ENCODE measurements at regions not wholly inside any gene's neighbourhood (a gene's known extent, or its start where the extent isn't known, plus 50 kb on each side); places are given as distances from the start of the nearest gene placed in this dataset.

GRCh38 chr13:28569886-28570285 is 75.0 kb upstream of the FLT1 start:
- H3K4me3 ChIP-seq (ENCODE audit: low read depth in 1 of 3, low read length in 3 of 3) = no peak overlapping the region
- no peak overlapping the region for H3K27ac ChIP-seq (ENCODE audit: low read depth in 1 of 3, low read length in 2 of 3)
- no peak for FAIRE-seq
- H3K36me3 ChIP-seq (ENCODE audit: control insufficient read depth in 3 of 3, insufficient read depth in 2 of 3, low read depth in 1 of 3, low read length in 3 of 3) = no peaks in the 10 kb centered on the region
- no peaks in the 10 kb centered on the region for H3K27me3 ChIP-seq (ENCODE audit: control insufficient read depth in 3 of 3, insufficient read depth in 3 of 3, low read length in 3 of 3)
- 85 to 91% (median 89%) methylated on average over 5 of the region's 5 CpGs for WGBS, 3 donors
- peaks cover 0 to 5% (median 0%) of the 10 kb centered on the region in 3 donors for H3K4me1 ChIP-seq (ENCODE audit: control insufficient read depth in 3 of 3, insufficient read depth in 2 of 3, low read depth in 1 of 3, low read length in 2 of 3)
- DNase-seq = no peak
- H3K9me3 ChIP-seq (ENCODE audit: control insufficient read depth in 2 of 2, insufficient read depth in 1 of 2, low read depth in 1 of 2, low read length in 1 of 2) = peaks cover 0 to 6% of the 10 kb centered on the region in 2 donors

- Histone ChIP-seq H3K36me3 (ENCODE audit: control insufficient read depth in 3 of 3, insufficient read depth in 2 of 3, low read depth in 1 of 3, low read length in 3 of 3) (no peaks in the 10 kb centered on the region), H3K4me3 (ENCODE audit: low read depth in 1 of 3, low read length in 3 of 3) (no peak overlapping the region), H3K27ac (ENCODE audit: low read depth in 1 of 3, low read length in 2 of 3) (no peak overlapping the region), H3K9me3 (ENCODE audit: control insufficient read depth in 2 of 2, insufficient read depth in 1 of 2, low read depth in 1 of 2, low read length in 1 of 2) (peaks cover 0 to 4% of the 10 kb centered on the region in 2 donors), H3K4me1 (ENCODE audit: control insufficient read depth in 3 of 3, insufficient read depth in 2 of 3, low read depth in 1 of 3, low read length in 2 of 3) (peaks cover 0 to 5% (median 0%) of the 10 kb centered on the region in 3 donors), H3K27me3 (ENCODE audit: control insufficient read depth in 3 of 3, insufficient read depth in 3 of 3, low read length in 3 of 3) (no peaks in the 10 kb centered on the region)
- DNase-seq = peak; percentile 48 to 49
- 22 to 40% (median 30%) methylated on average over 3 of the region's 3 CpGs for WGBS, 3 donors
- no peak for FAIRE-seq
Observed at GRCh38 chr13:28568286-28568685, 73.4 kb upstream of the FLT1 start.

- 90 to 95% (median 93%) methylated on average over 4 of the region's 4 CpGs for WGBS, 3 donors
- Histone ChIP-seq H3K4me3 (ENCODE audit: low read depth in 1 of 3, low read length in 3 of 3) (no peak overlapping the region), H3K36me3 (ENCODE audit: control insufficient read depth in 3 of 3, insufficient read depth in 2 of 3, low read depth in 1 of 3, low read length in 3 of 3) (no peaks in the 10 kb centered on the region), H3K9me3 (ENCODE audit: control insufficient read depth in 2 of 2, insufficient read depth in 1 of 2, low read depth in 1 of 2, low read length in 1 of 2) (peaks cover 0 to 4% of the 10 kb centered on the region in 2 donors), H3K4me1 (ENCODE audit: control insufficient read depth in 3 of 3, insufficient read depth in 2 of 3, low read depth in 1 of 3, low read length in 2 of 3) (peaks cover 0 to 5% (median 0%) of the 10 kb centered on the region in 3 donors), H3K27ac (ENCODE audit: low read depth in 1 of 3, low read length in 2 of 3) (no peak overlapping the region), H3K27me3 (ENCODE audit: control insufficient read depth in 3 of 3, insufficient read depth in 3 of 3, low read length in 3 of 3) (no peaks in the 10 kb centered on the region)
- no peak for FAIRE-seq
- no peak for DNase-seq
Observed at GRCh38 chr13:28566891-28567290, 72.0 kb upstream of the FLT1 start.

- H3K4me3 ChIP-seq (ENCODE audit: low read depth in 1 of 3, low read length in 3 of 3) = no peak overlapping the region
- 82 to 87% (median 85%) methylated on average over 3 of the region's 3 CpGs for WGBS, 3 donors
- H3K9me3 ChIP-seq (ENCODE audit: control insufficient read depth in 2 of 2, insufficient read depth in 1 of 2, low read depth in 1 of 2, low read length in 1 of 2) = peaks cover 0 to under 1% of the 10 kb centered on the region in 2 donors
- peaks cover 0 to 4% (median 0%) of the 10 kb centered on the region in 3 donors for H3K4me1 ChIP-seq (ENCODE audit: control insufficient read depth in 3 of 3, insufficient read depth in 2 of 3, low read depth in 1 of 3, low read length in 2 of 3)
- H3K27ac ChIP-seq (ENCODE audit: low read depth in 1 of 3, low read length in 2 of 3) = no peak overlapping the region
- H3K27me3 ChIP-seq (ENCODE audit: control insufficient read depth in 3 of 3, insufficient read depth in 3 of 3, low read length in 3 of 3) = no peaks in the 10 kb centered on the region
- FAIRE-seq = no peak
- DNase-seq = no peak
- no peaks in the 10 kb centered on the region for H3K36me3 ChIP-seq (ENCODE audit: control insufficient read depth in 3 of 3, insufficient read depth in 2 of 3, low read depth in 1 of 3, low read length in 3 of 3)
Observed at GRCh38 chr13:28566283-28566682, 71.4 kb upstream of the FLT1 start.

- Histone ChIP-seq H3K9me3 (ENCODE audit: control insufficient read depth in 2 of 2, insufficient read depth in 1 of 2, low read depth in 1 of 2, low read length in 1 of 2) (no peaks in the 10 kb centered on the region), H3K36me3 (ENCODE audit: control insufficient read depth in 3 of 3, insufficient read depth in 2 of 3, low read depth in 1 of 3, low read length in 3 of 3) (no peaks in the 10 kb centered on the region), H3K4me1 (ENCODE audit: control insufficient read depth in 3 of 3, insufficient read depth in 2 of 3, low read depth in 1 of 3, low read length in 2 of 3) (no peaks in the 10 kb centered on the region), H3K27ac (ENCODE audit: low read depth in 1 of 3, low read length in 2 of 3) (no peak overlapping the region), H3K27me3 (ENCODE audit: control insufficient read depth in 3 of 3, insufficient read depth in 3 of 3, low read length in 3 of 3) (no peaks in the 10 kb centered on the region), H3K4me3 (ENCODE audit: low read depth in 1 of 3, low read length in 3 of 3) (no peak overlapping the region)
- DNase-seq (peak; percentile 41 to 65), FAIRE-seq (no peak)
- 33 to 67% (median 48%) methylated on average over 9 to 10 of the region's 10 CpGs for WGBS, 3 donors
Observed at GRCh38 chr13:28564030-28564429, 69.1 kb upstream of the FLT1 start.

GRCh38 chr13:28563609-28564008 is 68.7 kb upstream of the FLT1 start:
- no peaks in the 10 kb centered on the region for H3K36me3 ChIP-seq (ENCODE audit: control insufficient read depth in 3 of 3, insufficient read depth in 2 of 3, low read depth in 1 of 3, low read length in 3 of 3)
- no peak for DNase-seq
- H3K4me3 ChIP-seq (ENCODE audit: low read depth in 1 of 3, low read length in 3 of 3) = no peak overlapping the region
- H3K4me1 ChIP-seq (ENCODE audit: control insufficient read depth in 3 of 3, insufficient read depth in 2 of 3, low read depth in 1 of 3, low read length in 2 of 3) = no peaks in the 10 kb centered on the region
- no peaks in the 10 kb centered on the region for H3K9me3 ChIP-seq (ENCODE audit: control insufficient read depth in 2 of 2, insufficient read depth in 1 of 2, low read depth in 1 of 2, low read length in 1 of 2)
- H3K27ac ChIP-seq (ENCODE audit: low read depth in 1 of 3, low read length in 2 of 3) = no peak overlapping the region
- WGBS, 3 donors = 79 to 85% (median 83%) methylated on average over 5 of the region's 5 CpGs
- no peak for FAIRE-seq
- no peaks in the 10 kb centered on the region for H3K27me3 ChIP-seq (ENCODE audit: control insufficient read depth in 3 of 3, insufficient read depth in 3 of 3, low read length in 3 of 3)

- Histone ChIP-seq H3K4me3 (ENCODE audit: low read depth in 1 of 3, low read length in 3 of 3) (no peak overlapping the region), H3K36me3 (ENCODE audit: control insufficient read depth in 3 of 3, insufficient read depth in 2 of 3, low read depth in 1 of 3, low read length in 3 of 3) (no peaks in the 10 kb centered on the region), H3K27me3 (ENCODE audit: control insufficient read depth in 3 of 3, insufficient read depth in 3 of 3, low read length in 3 of 3) (no peaks in the 10 kb centered on the region), H3K27ac (ENCODE audit: low read depth in 1 of 3, low read length in 2 of 3) (no peak overlapping the region), H3K4me1 (ENCODE audit: control insufficient read depth in 3 of 3, insufficient read depth in 2 of 3, low read depth in 1 of 3, low read length in 2 of 3) (no peaks in the 10 kb centered on the region), H3K9me3 (ENCODE audit: control insufficient read depth in 2 of 2, insufficient read depth in 1 of 2, low read depth in 1 of 2, low read length in 1 of 2) (no peaks in the 10 kb centered on the region)
- FAIRE-seq (no peak), DNase-seq (no peak)
- WGBS, 3 donors = 74 to 92% (median 84%) methylated on average over 2 of the region's 2 CpGs
Observed at GRCh38 chr13:28560612-28561011, 65.7 kb upstream of the FLT1 start.

GRCh38 chr13:28559636-28560259 is 64.8 kb upstream of the FLT1 start:
- 91 to 94% (median 92%) methylated on average over 8 of the region's 8 CpGs for WGBS, 3 donors
- Histone ChIP-seq H3K9me3 (ENCODE audit: control insufficient read depth in 2 of 2, insufficient read depth in 1 of 2, low read depth in 1 of 2, low read length in 1 of 2) (no peaks in the 10 kb centered on the region), H3K4me3 (ENCODE audit: low read depth in 1 of 3, low read length in 3 of 3) (no peak overlapping the region), H3K27me3 (ENCODE audit: control insufficient read depth in 3 of 3, insufficient read depth in 3 of 3, low read length in 3 of 3) (no peaks in the 10 kb centered on the region), H3K36me3 (ENCODE audit: control insufficient read depth in 3 of 3, insufficient read depth in 2 of 3, low read depth in 1 of 3, low read length in 3 of 3) (no peaks in the 10 kb centered on the region), H3K4me1 (ENCODE audit: control insufficient read depth in 3 of 3, insufficient read depth in 2 of 3, low read depth in 1 of 3, low read length in 2 of 3) (no peaks in the 10 kb centered on the region), H3K27ac (ENCODE audit: low read depth in 1 of 3, low read length in 2 of 3) (no peak overlapping the region)
- DNase-seq = no peak
- no peak for FAIRE-seq

- DNase-seq = no peak
- Histone ChIP-seq H3K27me3 (ENCODE audit: control insufficient read depth in 3 of 3, insufficient read depth in 3 of 3, low read length in 3 of 3) (no peaks in the 10 kb centered on the region), H3K27ac (ENCODE audit: low read depth in 1 of 3, low read length in 2 of 3) (no peak overlapping the region), H3K4me1 (ENCODE audit: control insufficient read depth in 3 of 3, insufficient read depth in 2 of 3, low read depth in 1 of 3, low read length in 2 of 3) (no peaks in the 10 kb centered on the region), H3K9me3 (ENCODE audit: control insufficient read depth in 2 of 2, insufficient read depth in 1 of 2, low read depth in 1 of 2, low read length in 1 of 2) (no peaks in the 10 kb centered on the region), H3K4me3 (ENCODE audit: low read depth in 1 of 3, low read length in 3 of 3) (no peak overlapping the region), H3K36me3 (ENCODE audit: control insufficient read depth in 3 of 3, insufficient read depth in 2 of 3, low read depth in 1 of 3, low read length in 3 of 3) (no peaks in the 10 kb centered on the region)
- no peak for FAIRE-seq
- 66 to 91% (median 71%) methylated on average over 8 of the region's 8 CpGs for WGBS, 3 donors
Observed at GRCh38 chr13:28558567-28558966, 63.6 kb upstream of the FLT1 start.

All from small intestine (tissue), 7 donors.